ENCODE measurements at regions not wholly inside any gene's neighbourhood (a gene's known extent, or its start where the extent isn't known, plus 50 kb on each side); places are given as distances from the start of the nearest gene placed in this dataset.
A peak's percentile ranks its signal among the peaks of the same experiment; 100 is the strongest.

GRCh38 chr7:41887416-41887815 lies 184.5 kb upstream of the INHBA start:
- intact Hi-C loops (cut with micrococcal nuclease), result no loop called here
- Histone ChIP-seq H3K4me3 (no peak overlapping the region), H3K27ac (replicated peaks) (peak overlapping the region; percentile 46), H3K36me3 (no peaks in the 10 kb centered on the region), H3K9me3 (replicated peaks) (no peaks in the 10 kb centered on the region), H3K27me3 (ENCODE audit: low read depth) (peaks cover 36% of the 10 kb centered on the region), H3K4me1 (peaks cover 16% of the 10 kb centered on the region)
- TF ChIP-seq CTCF (IDR thresholded peaks at IDR 0.05; ENCODE audit: borderline replicate concordance), result no peak
- DNase-seq, result no peak

- peaks cover 34% of the 10 kb centered on the region for H3K27me3 ChIP-seq (ENCODE audit: low read depth)
- intact Hi-C loops (cut with micrococcal nuclease), result no loop called here
- H3K9me3 ChIP-seq (replicated peaks), result no peaks in the 10 kb centered on the region
- peak overlapping the region; percentile 46 for H3K27ac ChIP-seq (replicated peaks)
- H3K36me3 ChIP-seq, result no peaks in the 10 kb centered on the region
- DNase-seq, result peak; percentile 56
- H3K4me3 ChIP-seq, result no peak overlapping the region
- H3K4me1 ChIP-seq, result peaks cover 16% of the 10 kb centered on the region
- TF ChIP-seq CTCF (IDR thresholded peaks at IDR 0.05; ENCODE audit: borderline replicate concordance), result no peak
Measured at GRCh38 chr7:41886901-41887311, 184.0 kb upstream of the INHBA start.

- Histone ChIP-seq H3K4me1 (peaks cover 16% of the 10 kb centered on the region), H3K36me3 (no peaks in the 10 kb centered on the region), H3K27me3 (ENCODE audit: low read depth) (peaks cover 34% of the 10 kb centered on the region), H3K4me3 (no peak overlapping the region), H3K9me3 (replicated peaks) (no peaks in the 10 kb centered on the region), H3K27ac (replicated peaks) (peak overlapping the region; percentile 21)
- DNase-seq, result peak; percentile 28
- intact Hi-C loops (cut with micrococcal nuclease), result no loop called here
- TF ChIP-seq CTCF (IDR thresholded peaks at IDR 0.05; ENCODE audit: borderline replicate concordance), result no peak
Measured at GRCh38 chr7:41886262-41886900, 183.5 kb upstream of the INHBA start.

GRCh38 chr7:41885748-41886147 lies 182.9 kb upstream of the INHBA start:
- H3K9me3 ChIP-seq (replicated peaks), result no peaks in the 10 kb centered on the region
- DNase-seq, result no peak
- peaks cover 34% of the 10 kb centered on the region for H3K27me3 ChIP-seq (ENCODE audit: low read depth)
- H3K27ac ChIP-seq (replicated peaks), result no peak overlapping the region
- no peaks in the 10 kb centered on the region for H3K36me3 ChIP-seq
- peaks cover 16% of the 10 kb centered on the region for H3K4me1 ChIP-seq
- H3K4me3 ChIP-seq, result no peak overlapping the region
- no peak for TF ChIP-seq CTCF (IDR thresholded peaks at IDR 0.05; ENCODE audit: borderline replicate concordance)
- intact Hi-C loops (cut with micrococcal nuclease), result no loop called here

- intact Hi-C loops (cut with micrococcal nuclease), result no loop called here
- Histone ChIP-seq H3K9me3 (replicated peaks) (no peaks in the 10 kb centered on the region), H3K27me3 (ENCODE audit: low read depth) (peaks cover 34% of the 10 kb centered on the region), H3K27ac (replicated peaks) (no peak overlapping the region), H3K36me3 (no peaks in the 10 kb centered on the region), H3K4me3 (no peak overlapping the region), H3K4me1 (peaks cover 16% of the 10 kb centered on the region)
- TF ChIP-seq CTCF (IDR thresholded peaks at IDR 0.05; ENCODE audit: borderline replicate concordance), result no peak
- no peak for DNase-seq
Measured at GRCh38 chr7:41885078-41885477, 182.2 kb upstream of the INHBA start.
